ENCODE measurements at regions not wholly inside any gene's neighbourhood (a gene's known extent, or its start where the extent isn't known, plus 50 kb on each side); places are given as distances from the start of the nearest gene placed in this dataset.

- peaks cover 6% of the 10 kb centered on the region for H3K4me1 ChIP-seq (ENCODE audit: control insufficient read depth, low read depth, low read length)
- no peaks in the 10 kb centered on the region for H3K36me3 ChIP-seq (ENCODE audit: control insufficient read depth, insufficient read depth, low read length)
- H3K23ac ChIP-seq (ENCODE audit: low read length) = no peak overlapping the region
- DNase-seq = no peak
- no peaks in the 10 kb centered on the region for H3K79me1 ChIP-seq (ENCODE audit: low read length)
- no peak overlapping the region for H3K9ac ChIP-seq (ENCODE audit: low read length)
- no peak overlapping the region for H2BK120ac ChIP-seq (ENCODE audit: low read depth, low read length)
- no peak overlapping the region for H3K18ac ChIP-seq (ENCODE audit: low read length)
- no peak overlapping the region for H3K4me2 ChIP-seq (ENCODE audit: low read length)
- H4K5ac ChIP-seq (ENCODE audit: low read length) = no peak overlapping the region
- no peak overlapping the region for H4K8ac ChIP-seq (ENCODE audit: low read depth, low read length)
- H3K27ac ChIP-seq (ENCODE audit: low read depth, low read length) = no peak overlapping the region
- WGBS (ENCODE audit: extremely low coverage, insufficient coverage, low lambda C conversion rate) = no CpG with 5 or more reads among the region's 4 CpGs
- no peaks in the 10 kb centered on the region for H3K27me3 ChIP-seq (ENCODE audit: insufficient read depth, low read length, poor library complexity)
- H3K4me3 ChIP-seq (ENCODE audit: low read length) = no peak overlapping the region
- no peak overlapping the region for H3K56ac ChIP-seq (ENCODE audit: low read length)
- no peaks in the 10 kb centered on the region for H3K79me2 ChIP-seq (ENCODE audit: control insufficient read depth, insufficient read depth, low read length)
- H2AK5ac ChIP-seq (ENCODE audit: low read length) = no peak overlapping the region
- peak overlapping the region; percentile 45 for H3K4ac ChIP-seq (ENCODE audit: low read depth, low read length)
- H2BK15ac ChIP-seq (replicated peaks; ENCODE audit: low read depth) = no peak overlapping the region
- no peak overlapping the region for H2BK5ac ChIP-seq (ENCODE audit: low read length)
Measured at GRCh38 chr17:73824321-73824720, 180.1 kb upstream of the SDK2 start.

DNA sequence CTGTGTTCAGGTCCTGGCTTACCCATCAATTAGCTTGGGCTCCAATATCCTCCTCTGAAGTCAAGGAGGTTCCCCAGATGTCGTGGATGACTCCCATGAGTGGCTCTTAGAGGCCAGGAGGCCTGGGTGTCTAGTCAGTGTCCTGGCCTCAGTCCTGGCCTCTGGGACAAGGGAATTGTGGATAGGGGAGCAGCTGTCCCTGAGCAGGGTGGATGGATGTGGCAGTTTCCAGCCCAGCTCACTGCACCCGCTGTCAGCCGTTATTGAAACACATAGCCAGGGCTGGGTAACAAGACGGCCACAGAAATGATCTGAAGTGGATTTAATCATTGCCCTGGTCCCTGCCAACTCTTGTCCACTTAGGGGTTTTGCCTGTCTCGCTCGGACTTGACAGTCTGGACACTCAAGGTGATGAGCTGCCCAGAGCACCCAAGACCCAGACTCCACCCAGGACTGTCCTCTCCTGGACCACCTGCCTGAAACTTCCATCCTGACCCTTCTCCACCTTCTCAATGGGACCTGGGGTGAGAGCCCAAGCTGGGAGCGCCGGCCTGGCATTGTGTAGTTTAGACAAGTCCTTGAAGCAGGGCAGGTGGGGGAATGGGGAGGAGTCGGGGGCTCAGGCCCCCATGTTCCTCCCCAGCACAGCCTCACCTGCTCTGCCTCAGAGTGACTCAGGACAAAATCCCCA lies 182.1 kb upstream of the SDK2 start:
- Histone ChIP-seq H3K56ac (ENCODE audit: low read length) (no peak overlapping the region), H2BK15ac (replicated peaks; ENCODE audit: low read depth) (no peak overlapping the region), H3K79me2 (ENCODE audit: control insufficient read depth, insufficient read depth, low read length) (no peaks in the 10 kb centered on the region), H3K27me3 (ENCODE audit: insufficient read depth, low read length, poor library complexity) (no peaks in the 10 kb centered on the region), H3K27ac (ENCODE audit: low read depth, low read length) (no peak overlapping the region), H4K8ac (ENCODE audit: low read depth, low read length) (no peak overlapping the region), H2BK5ac (ENCODE audit: low read length) (no peak overlapping the region), H3K4me1 (ENCODE audit: control insufficient read depth, low read depth, low read length) (peaks cover 3% of the 10 kb centered on the region), H3K79me1 (ENCODE audit: low read length) (no peaks in the 10 kb centered on the region), H4K5ac (ENCODE audit: low read length) (no peak overlapping the region), H3K36me3 (ENCODE audit: control insufficient read depth, insufficient read depth, low read length) (no peaks in the 10 kb centered on the region), H3K4ac (ENCODE audit: low read depth, low read length) (no peak overlapping the region), H3K9ac (ENCODE audit: low read length) (no peak overlapping the region), H2AK5ac (ENCODE audit: low read length) (no peak overlapping the region), H3K18ac (ENCODE audit: low read length) (no peak overlapping the region), H2BK120ac (ENCODE audit: low read depth, low read length) (no peak overlapping the region), H3K23ac (ENCODE audit: low read length) (no peak overlapping the region), H3K4me3 (ENCODE audit: low read length) (no peak overlapping the region), H3K4me2 (ENCODE audit: low read length) (no peak overlapping the region)
- no peak for DNase-seq
- WGBS (ENCODE audit: extremely low coverage, insufficient coverage, low lambda C conversion rate) = no CpG with 5 or more reads among the region's 9 CpGs

DNA sequence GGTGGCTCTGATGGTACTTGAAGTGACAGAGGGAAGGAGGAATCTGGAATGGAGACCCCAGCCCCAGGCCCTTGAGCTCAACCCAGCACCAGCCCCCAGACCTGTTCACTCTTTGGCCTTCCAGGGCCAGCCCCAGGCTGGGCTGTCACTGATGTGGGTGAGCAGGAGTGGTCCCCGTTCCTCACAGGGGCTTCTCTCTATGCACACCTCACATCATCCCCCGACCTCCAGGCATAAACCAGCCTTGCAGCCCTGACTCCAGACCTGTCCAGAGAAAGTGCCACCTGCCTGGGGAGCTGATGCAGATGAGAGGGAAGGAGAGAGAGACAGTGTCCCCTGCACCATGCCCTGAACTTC lies 182.6 kb upstream of the SDK2 start:
- Histone ChIP-seq H3K4ac (ENCODE audit: low read depth, low read length) (no peak overlapping the region), H2BK5ac (ENCODE audit: low read length) (no peak overlapping the region), H3K4me2 (ENCODE audit: low read length) (no peak overlapping the region), H4K5ac (ENCODE audit: low read length) (no peak overlapping the region), H3K27ac (ENCODE audit: low read depth, low read length) (no peak overlapping the region), H3K56ac (ENCODE audit: low read length) (no peak overlapping the region), H3K4me1 (ENCODE audit: control insufficient read depth, low read depth, low read length) (peaks cover 3% of the 10 kb centered on the region), H3K9ac (ENCODE audit: low read length) (no peak overlapping the region), H3K18ac (ENCODE audit: low read length) (no peak overlapping the region), H3K79me1 (ENCODE audit: low read length) (no peaks in the 10 kb centered on the region), H3K27me3 (ENCODE audit: insufficient read depth, low read length, poor library complexity) (no peaks in the 10 kb centered on the region), H3K23ac (ENCODE audit: low read length) (no peak overlapping the region), H2BK15ac (replicated peaks; ENCODE audit: low read depth) (no peak overlapping the region), H2BK120ac (ENCODE audit: low read depth, low read length) (no peak overlapping the region), H4K8ac (ENCODE audit: low read depth, low read length) (no peak overlapping the region), H3K79me2 (ENCODE audit: control insufficient read depth, insufficient read depth, low read length) (no peaks in the 10 kb centered on the region), H2AK5ac (ENCODE audit: low read length) (no peak overlapping the region), H3K36me3 (ENCODE audit: control insufficient read depth, insufficient read depth, low read length) (no peaks in the 10 kb centered on the region), H3K4me3 (ENCODE audit: low read length) (no peak overlapping the region)
- DNase-seq = no peak
- no CpG with 5 or more reads among the region's 2 CpGs for WGBS (ENCODE audit: extremely low coverage, insufficient coverage, low lambda C conversion rate)

DNA sequence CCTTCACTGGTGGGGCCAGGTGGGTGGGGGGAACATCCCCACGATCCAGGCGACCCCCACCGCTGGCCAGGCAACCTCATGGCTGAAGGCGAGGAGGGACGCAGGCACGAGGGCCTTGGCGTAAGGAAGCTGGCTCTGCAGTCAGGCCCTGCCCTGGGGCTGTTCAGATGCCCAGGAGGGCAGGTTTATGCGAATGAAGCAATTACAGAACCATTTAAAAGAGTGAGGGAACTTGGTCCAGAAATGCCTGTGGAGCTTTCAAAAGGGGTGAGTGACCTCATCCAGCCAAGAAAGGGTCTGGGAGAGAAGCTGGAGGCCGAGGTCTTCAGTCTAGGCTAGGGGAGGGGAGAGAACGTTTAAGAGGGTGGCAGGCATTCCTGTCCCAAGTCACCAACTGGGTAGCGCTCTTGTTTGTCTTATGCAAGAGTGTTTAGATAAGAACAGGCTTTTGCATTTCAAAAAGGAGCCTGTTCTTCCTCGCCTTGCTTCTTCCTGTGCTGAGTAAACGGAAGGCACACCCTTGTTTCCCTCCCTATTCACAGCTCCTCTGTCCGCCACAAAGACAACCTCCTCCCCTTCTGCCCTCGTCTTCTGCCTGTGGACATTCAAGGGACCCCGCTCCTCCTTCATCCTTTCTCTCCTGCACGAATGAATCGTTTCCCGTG lies 183.5 kb upstream of the SDK2 start:
- DNase-seq = peak; percentile 92
- Histone ChIP-seq H3K27ac (ENCODE audit: low read depth, low read length) (peak overlapping the region; percentile 41), H3K4me2 (ENCODE audit: low read length) (no peak overlapping the region), H2BK120ac (ENCODE audit: low read depth, low read length) (no peak overlapping the region), H3K27me3 (ENCODE audit: insufficient read depth, low read length, poor library complexity) (no peaks in the 10 kb centered on the region), H3K23ac (ENCODE audit: low read length) (no peak overlapping the region), H3K4me1 (ENCODE audit: control insufficient read depth, low read depth, low read length) (peaks cover 3% of the 10 kb centered on the region), H3K79me2 (ENCODE audit: control insufficient read depth, insufficient read depth, low read length) (no peaks in the 10 kb centered on the region), H3K4ac (ENCODE audit: low read depth, low read length) (no peak overlapping the region), H3K56ac (ENCODE audit: low read length) (peak overlapping the region; percentile 35), H4K8ac (ENCODE audit: low read depth, low read length) (no peak overlapping the region), H2AK5ac (ENCODE audit: low read length) (no peak overlapping the region), H3K18ac (ENCODE audit: low read length) (no peak overlapping the region), H2BK15ac (replicated peaks; ENCODE audit: low read depth) (no peak overlapping the region), H4K5ac (ENCODE audit: low read length) (no peak overlapping the region), H3K79me1 (ENCODE audit: low read length) (no peaks in the 10 kb centered on the region), H3K36me3 (ENCODE audit: control insufficient read depth, insufficient read depth, low read length) (no peaks in the 10 kb centered on the region), H3K9ac (ENCODE audit: low read length) (no peak overlapping the region), H3K4me3 (ENCODE audit: low read length) (no peak overlapping the region), H2BK5ac (ENCODE audit: low read length) (no peak overlapping the region)
- no CpG with 5 or more reads among the region's 19 CpGs for WGBS (ENCODE audit: extremely low coverage, insufficient coverage, low lambda C conversion rate)

DNA sequence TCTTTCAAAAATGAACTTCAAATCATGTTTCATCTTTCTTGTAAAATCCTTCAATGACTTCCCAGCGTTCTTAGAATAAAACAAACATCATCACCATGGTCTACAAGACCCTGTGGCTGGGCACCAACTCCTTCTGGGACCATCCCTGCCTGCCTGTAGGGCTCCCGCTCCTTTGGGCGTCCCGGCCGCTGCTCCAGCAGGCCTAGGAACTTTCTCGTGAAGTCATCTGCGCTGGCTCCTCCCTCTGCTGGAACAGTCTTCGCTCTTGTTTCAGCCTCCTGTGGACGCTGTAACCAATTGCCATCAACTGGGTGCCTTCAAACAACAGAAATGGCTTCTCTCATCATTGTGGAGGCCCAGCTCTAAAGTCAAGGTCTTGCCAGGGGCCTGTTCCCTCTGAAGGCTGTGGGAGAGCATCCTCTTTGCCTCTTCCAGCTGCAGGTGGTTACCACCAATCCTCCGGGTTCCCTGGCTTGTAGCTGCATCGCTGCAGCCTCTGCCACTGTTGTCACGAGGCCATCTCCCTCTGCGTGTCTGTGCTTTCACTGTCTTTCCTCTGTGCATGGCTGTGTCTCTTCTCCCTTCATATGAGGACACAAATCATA lies 185.5 kb upstream of the SDK2 start:
- Histone ChIP-seq H3K79me2 (ENCODE audit: control insufficient read depth, insufficient read depth, low read length) (no peaks in the 10 kb centered on the region), H4K8ac (ENCODE audit: low read depth, low read length) (no peak overlapping the region), H3K4me3 (ENCODE audit: low read length) (no peak overlapping the region), H3K56ac (ENCODE audit: low read length) (no peak overlapping the region), H3K23ac (ENCODE audit: low read length) (no peak overlapping the region), H3K36me3 (ENCODE audit: control insufficient read depth, insufficient read depth, low read length) (no peaks in the 10 kb centered on the region), H2BK5ac (ENCODE audit: low read length) (no peak overlapping the region), H3K4ac (ENCODE audit: low read depth, low read length) (no peak overlapping the region), H2AK5ac (ENCODE audit: low read length) (no peak overlapping the region), H4K5ac (ENCODE audit: low read length) (no peak overlapping the region), H3K79me1 (ENCODE audit: low read length) (no peaks in the 10 kb centered on the region), H3K27ac (ENCODE audit: low read depth, low read length) (no peak overlapping the region), H2BK120ac (ENCODE audit: low read depth, low read length) (no peak overlapping the region), H3K4me2 (ENCODE audit: low read length) (no peak overlapping the region), H3K27me3 (ENCODE audit: insufficient read depth, low read length, poor library complexity) (no peaks in the 10 kb centered on the region), H3K4me1 (ENCODE audit: control insufficient read depth, low read depth, low read length) (peaks cover 6% of the 10 kb centered on the region), H3K9ac (ENCODE audit: low read length) (no peak overlapping the region), H2BK15ac (replicated peaks; ENCODE audit: low read depth) (no peak overlapping the region), H3K18ac (ENCODE audit: low read length) (no peak overlapping the region)
- no CpG with 5 or more reads among the region's 13 CpGs for WGBS (ENCODE audit: extremely low coverage, insufficient coverage, low lambda C conversion rate)
- DNase-seq = no peak

Data from mesendoderm (in vitro differentiated cells).